CD4-positive, alpha-beta T cell treated with Interleukin-4 for 4 hours (primary cell): ENCODE measurements at regions not wholly inside any gene's neighbourhood (a gene's known extent, or its start where the extent isn't known, plus 50 kb on each side); places are given as distances from the start of the nearest gene placed in this dataset.

Source experiments
- DNase-seq: peaks from one replicate; pipeline ENCODE4 v3.0.0-alpha.2; 2020

DNA sequence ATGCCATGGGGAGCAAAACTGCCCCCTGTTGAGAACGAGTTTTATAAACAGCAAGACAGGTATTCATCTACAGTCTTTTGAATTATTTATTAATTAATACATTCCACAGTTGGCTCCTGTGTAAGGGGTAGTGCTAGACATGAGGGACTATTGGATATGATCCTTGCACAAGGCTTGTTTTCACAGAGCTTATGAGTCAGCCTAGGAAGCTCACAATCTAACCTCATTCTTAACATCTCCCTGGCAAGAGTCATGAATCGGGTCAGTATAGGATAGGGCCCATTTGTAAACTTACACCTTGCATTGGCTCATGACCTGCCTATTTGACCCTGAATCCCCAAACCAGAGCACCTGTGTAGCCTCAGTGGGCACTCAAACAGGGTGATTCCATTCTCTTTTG, 209.1 kb upstream of the HCCS start:
- DNase-seq = no peak

DNA sequence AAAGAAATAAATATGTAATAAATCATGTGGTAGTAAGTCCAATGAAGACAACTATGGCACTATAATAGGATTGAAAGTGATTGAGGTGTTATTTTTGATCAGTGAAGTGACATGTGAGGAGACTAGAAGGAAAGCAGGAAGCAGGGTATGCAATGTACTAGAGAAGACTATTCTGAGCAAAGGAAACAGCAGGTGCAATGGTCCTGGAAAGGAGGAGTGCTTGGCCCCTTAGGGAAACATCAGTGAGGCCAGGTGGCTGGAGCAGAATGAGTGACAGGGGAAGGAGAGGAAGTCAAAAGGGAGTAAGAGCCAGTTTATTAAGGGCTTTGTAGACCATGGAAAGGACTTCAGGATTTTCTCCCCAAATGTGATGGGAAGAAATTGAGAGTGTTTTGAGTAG, 207.6 kb upstream of the HCCS start:
- DNase-seq = no peak

DNA sequence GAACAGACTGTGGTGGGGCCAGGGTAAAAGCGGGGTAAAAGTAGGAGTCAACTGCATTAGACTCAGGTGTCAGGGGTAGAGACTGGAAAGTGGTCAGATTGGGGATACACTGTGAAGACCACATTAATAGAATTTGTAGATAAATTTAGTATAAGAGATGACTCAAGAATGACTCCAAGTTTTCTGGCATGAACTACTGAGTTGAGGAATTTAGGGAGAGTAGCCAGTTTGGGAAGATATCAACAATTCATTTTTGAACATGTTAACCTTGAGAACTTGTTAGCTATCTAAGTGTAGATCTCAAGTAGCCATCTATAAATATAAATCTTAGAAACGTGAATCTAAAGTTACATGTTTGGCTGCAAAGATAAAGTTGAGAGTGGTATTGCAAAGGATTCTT, 206.9 kb upstream of the HCCS start:
- DNase-seq = no peak

DNA sequence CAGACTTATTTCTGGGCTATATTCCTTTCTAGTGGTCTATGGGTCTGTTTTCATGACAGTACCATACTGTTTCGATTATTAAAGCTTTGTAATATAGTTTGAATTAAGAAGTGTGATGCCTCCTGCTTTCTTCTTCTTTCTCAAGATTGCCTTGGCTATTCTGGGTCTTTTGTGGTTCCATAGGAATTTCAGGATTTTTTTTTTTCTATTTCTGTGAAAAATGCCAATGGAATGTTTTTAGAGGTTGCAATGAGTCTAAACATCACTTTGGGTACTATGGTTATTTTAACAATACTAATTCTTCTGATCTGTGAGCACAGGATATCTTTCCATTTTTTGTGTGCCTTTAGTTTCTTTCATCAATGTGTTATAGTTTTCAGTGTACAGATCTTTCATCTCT, 204.3 kb upstream of the HCCS start:
- no peak for DNase-seq

DNA sequence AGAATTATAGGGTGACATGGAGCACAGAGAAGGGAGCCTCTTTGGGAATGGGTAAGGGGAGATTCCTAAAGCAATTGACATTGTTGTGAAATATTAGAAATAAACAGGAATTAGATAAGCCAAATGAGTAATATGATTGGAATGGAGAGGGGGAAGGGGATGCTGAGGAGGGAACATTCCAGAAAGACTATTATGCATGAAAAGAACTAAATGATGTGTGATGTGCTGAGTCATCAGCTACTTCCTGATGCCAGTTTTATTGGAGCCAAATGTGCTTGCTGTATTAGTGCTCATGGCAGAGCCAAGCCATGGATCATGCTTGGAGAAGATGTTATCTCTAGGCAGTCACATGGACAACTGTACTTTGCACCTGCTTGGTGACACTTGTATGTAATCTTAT, 189.0 kb upstream of the HCCS start:
- no peak for DNase-seq

DNA sequence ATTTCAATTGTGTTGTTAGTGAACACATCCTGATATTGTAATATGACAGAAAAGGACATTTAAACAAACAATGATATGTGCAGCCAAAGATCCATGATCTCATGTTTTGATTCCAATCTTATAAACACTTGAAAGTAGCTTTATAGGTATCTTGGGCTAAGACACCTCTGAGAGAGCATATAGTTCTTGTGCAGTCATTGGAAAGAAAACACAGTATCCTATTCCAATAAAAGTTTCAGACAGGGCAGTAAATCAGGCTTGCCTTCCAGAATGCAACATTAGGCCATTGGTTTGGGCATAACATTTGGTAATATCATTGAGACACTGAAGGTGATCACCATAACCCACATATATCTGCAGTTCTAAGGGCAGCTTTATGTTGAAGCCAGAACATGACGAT, 188.3 kb upstream of the HCCS start:
- DNase-seq = no peak

DNA sequence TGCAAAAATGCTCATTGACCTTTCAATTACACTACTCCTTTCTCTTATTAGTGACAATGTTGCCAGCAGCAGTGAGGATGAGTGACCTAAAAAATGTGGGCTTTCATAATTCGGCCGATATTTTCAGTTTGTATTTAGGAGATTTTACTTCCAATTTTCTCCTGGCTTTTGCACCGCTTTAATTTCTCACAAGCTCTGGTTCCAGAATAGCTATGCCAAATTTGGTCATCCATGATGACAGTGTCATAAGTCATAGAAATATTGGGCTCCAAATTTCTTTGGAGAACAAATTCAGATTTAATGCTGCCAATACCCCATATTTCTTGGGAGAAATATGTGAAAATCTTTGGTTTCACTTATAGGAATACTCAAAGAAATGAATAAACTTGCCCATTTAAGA, 187.7 kb upstream of the HCCS start:
- no peak for DNase-seq

DNA sequence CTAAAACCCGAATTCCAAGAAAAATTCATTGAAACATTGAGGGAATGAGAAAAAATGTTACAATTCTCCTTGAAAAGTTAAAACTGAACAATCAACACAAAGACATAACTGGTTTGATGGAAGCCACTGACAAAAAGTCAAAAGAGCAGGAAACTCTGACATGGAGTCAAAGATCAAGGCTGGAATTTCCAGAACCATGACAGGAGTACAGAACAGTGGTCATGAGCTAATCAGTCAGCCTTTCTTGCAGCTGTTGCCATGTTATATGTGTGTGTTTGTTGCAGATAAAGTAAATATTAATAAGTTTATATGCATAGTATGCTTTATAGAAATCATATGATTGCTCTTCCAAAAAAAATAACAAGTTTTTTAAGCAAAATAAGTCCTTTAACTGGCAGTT, 184.7 kb upstream of the HCCS start:
- DNase-seq = no peak

DNA sequence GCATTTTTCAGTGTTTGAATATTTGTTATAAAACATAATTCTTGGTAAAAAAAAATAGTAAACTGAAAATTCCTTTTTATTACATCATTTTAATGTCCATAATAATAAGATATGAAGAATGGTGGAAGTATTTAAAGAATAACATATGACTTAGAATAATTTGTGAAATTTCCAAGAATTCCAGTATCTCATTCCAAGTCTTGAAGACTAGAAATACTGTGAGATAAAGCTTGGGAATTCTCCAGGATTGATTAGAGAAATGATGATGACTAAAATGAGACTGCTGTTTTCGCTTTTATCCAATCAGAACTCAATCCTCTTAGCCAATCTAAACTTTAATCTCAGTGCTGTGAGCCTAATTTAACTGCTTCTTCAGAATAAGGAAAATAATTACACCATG, 184.2 kb upstream of the HCCS start:
- DNase-seq = no peak

DNA sequence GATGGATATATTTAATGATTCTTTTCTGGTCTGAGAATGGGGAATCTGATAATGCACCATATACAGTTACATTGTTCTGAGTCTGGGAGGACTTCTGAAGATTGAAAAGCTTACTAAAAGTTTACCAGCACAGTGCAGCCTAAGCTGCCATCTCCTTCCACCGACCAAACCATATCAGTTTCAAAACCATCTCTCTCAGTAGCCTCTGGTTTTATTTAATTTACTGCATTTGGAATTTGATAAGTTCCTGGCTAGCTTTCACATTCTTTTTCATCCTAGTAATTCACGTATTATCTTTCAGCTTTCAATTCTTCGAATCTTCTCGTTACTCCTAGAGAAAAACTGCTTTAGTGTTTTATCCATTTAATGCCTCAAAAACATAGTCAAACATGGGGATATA, 181.4 kb upstream of the HCCS start:
- DNase-seq = no peak

DNA sequence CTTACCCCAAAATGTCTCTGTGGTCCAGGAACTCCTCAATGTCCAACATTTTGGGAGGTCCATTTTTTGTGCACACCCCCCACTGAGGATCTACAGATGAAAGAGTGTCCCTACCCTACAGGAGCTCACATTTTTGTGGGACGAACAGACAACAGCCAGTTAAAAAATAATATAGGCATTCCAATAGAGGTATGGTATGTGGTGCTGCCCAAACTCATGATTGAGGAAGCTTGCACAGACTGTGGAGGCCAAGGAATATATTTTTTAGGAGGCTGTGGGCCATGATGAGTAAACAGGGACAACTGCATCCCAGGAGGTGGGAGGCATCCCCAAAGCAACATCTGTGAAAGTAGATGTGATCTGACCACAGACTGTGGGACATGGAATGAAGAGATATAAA, 181.0 kb upstream of the HCCS start:
- DNase-seq = no peak

DNA sequence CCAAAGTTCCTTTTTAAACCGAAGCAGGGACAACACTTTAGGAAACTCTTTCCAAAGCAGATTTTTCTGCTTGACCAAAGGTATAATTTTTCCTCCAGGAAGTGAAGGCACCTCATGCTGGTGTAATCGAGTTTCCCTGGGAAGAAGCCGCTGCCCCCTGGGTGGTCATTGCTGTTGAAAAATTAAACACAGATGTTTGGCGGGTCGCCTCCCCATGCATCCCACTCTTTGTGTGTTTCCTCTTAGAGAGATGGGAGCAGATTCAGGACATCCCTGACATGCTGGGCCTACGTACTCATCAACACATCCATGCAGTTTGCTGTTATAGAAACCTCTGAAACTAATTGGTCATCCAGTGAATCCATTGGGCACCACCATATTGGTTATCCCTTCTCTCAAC, 179.2 kb upstream of the HCCS start:
- DNase-seq = no peak

DNA sequence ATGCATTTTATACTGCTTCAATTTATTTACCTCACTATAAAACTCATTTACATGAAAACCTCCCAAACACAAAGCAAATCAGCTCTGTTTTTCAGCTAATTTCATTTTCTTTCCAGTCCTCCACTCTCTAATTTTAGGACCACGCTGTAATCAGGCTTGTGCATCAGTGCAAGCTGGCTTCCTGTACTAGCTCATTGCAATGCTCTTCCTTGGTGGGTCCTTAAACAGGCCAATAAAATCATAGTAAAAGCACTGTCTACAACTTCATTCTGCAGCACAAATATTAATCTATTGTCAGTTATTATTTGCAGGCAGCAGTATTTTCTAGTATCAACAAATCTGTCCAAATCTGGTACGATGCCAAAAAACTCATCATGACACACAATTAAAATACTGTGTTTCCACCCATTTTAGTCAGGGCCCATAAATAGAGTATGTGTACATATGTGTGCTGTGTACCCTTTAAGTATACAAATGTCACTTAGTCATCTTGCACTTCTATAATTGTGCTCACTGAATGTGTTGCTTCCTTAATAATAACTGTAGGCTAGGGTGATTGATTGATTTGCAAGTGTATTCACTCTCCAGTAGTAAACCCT, 178.2 kb upstream of the HCCS start:
- DNase-seq = no peak

DNA sequence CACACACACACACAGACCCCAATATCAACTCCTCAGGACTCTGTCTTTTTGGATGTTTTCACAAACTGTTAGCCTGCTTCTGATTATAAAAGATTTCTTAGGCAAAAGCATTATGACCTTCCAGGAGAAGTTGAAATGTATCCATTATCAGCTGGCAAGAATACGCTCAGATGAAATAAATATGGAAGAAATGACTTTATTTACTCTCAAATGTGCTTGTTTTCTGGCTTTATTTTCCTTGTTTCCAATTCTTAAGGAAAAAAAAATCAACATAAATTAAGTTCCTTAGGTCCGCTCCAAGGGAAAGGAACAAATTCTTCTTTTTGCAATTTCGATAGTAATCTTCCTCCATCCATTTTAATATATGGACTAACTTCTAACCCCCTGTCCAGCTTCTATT, 175.6 kb upstream of the HCCS start:
- DNase-seq = no peak

DNA sequence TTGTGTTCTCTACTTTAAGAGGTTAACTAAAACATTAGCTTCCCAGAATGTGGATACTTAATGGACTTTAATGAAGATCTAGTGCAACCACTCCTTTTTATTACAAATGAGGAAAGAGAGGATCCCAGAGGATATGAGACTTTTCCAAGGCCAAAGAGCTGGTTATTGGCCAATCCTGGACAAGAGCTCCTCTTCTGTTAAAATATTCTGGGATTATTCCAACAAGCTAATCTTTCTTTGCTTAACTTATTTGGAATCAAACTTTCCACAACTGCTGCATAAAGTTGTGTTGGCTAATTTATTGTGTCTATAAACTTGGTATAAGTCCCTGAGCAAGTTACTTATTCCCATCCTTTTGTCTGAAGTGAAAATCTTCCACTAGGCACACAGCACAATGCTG, 174.2 kb upstream of the HCCS start:
- no peak for DNase-seq

DNA sequence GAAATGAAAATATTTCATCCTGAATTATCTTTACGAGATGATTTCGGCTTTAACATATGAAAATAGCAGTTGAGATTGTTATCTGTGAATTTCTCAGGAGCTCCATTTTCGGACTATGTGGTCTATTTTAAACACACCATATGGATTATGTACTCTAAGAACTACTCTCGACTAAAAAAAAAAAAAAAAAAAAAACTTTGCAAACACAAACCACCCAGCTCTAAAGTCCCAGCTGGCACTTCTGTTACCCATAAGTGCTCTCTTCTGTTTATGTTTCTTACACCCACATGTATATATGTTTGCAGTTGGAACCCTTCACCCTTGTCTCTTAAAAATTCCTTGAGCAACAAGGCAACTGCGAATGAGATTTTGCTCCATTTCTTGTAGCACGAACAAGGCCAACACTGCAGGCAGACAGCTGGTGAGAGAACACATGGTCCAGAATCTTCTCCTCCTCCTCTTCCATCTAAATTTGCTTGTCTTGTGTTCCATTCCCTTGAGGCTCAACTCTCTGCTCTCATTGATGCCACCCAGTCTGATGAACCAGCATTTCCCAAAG, 172.7 kb upstream of the HCCS start:
- no peak for DNase-seq

DNA sequence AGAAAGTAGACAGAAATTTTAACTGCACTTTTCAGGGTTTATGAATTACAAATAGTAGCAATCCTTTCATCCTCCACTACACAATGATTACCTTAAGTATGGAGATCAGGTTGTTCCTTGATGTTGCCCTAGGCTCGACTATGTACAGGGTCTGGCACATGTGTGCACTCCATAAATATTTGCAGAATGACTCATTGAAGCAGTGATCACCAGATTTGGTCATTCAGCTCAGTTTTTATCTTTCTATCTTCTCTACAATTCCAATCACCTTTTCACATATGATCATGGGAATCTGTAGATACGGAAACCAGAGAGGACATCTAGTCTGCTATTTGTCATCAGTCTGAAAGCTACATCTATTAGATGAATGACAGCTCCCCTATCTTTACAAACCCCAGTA, 171.7 kb upstream of the HCCS start:
- no peak for DNase-seq

DNA sequence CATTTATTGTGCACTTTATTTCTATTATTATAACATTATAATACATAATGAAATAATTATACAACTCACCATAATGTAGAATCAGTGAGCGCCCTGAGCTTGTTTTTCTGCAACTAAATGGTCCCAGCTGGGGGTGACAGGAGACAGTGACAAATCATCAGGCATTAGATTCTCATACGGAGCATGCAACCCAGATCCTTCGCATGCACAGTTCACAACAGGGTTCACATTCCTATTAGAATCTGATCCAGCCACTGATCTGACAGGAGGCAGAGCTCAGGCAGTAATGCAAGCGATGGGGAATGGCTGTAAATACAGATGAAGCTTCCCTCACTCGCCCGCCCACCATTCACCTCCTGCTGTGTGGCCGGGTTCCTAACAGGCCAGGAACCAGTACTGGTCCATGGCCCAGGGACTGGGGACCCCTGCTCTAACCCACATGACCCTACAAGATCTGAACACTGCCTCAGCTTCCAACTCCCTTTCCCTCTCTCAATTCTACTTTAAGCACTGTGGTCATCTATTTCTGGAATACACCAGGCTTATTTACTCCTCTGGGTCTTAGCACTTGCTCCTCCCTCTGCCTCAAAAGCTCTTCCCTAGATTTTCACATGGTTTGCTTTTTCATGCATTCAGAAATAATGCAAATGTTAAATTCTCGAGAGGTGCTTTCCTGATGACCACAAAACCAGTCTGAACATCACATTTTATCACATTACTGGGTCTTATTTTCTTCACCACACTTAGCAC, 166.8 kb upstream of the HCCS start:
- no peak for DNase-seq

DNA sequence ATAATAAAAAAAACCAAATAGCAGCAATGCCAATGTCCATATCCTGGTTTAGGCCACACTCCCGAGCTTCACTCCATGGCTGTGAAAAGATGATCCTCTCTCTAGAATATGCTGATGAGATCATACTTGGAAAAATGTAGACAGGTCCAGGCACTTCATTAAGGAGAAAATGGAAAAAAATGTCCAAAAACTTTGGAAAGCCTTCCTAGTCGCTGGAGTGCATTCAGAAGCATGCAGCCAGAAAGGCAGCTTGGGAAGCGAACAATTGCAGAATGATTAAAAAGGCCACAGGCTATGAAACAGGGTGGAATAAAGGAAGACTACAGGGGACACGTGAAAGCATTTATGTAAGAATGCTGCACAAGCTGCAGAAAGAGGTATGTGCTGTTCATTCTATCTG, 165.6 kb upstream of the HCCS start:
- no peak for DNase-seq

DNA sequence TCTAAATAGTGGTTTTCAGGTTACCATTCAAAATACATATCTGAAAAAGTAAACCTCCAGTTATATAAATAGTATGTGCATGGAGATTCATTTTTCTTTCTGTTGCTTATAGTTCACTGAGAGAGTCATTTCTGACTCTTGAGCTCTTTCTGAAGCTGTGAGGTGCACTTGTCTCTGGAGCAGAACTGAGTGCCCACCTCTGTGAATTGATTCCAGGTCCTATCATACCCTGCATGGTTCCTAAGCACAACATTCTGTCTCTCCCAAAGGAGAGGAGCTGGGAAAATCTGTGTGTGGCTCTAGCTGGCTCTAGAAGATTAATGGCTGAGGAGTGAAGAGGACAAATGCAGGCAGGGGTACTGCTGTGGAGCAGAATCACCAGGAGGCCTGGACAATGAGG, 161.6 kb upstream of the HCCS start:
- no peak for DNase-seq

DNA sequence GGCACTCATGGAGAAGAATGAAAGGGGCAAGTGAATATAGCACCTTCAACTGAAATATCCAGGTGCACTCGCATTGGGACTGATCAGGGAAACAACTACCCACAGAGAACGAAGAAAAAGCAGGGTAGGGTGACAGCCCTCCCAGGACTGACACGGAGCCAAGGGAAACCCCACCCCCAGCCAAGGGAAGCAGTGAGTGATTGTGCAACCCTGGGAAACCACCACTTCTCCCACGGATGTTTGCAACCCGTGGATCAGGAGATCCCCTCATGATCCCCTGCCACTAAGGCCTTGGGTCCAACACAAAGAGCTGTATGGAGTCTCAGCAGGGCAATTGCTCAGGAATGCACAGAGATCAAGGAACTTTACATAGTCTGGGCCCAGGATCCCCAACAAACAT, 158.5 kb upstream of the HCCS start:
- DNase-seq = no peak

DNA sequence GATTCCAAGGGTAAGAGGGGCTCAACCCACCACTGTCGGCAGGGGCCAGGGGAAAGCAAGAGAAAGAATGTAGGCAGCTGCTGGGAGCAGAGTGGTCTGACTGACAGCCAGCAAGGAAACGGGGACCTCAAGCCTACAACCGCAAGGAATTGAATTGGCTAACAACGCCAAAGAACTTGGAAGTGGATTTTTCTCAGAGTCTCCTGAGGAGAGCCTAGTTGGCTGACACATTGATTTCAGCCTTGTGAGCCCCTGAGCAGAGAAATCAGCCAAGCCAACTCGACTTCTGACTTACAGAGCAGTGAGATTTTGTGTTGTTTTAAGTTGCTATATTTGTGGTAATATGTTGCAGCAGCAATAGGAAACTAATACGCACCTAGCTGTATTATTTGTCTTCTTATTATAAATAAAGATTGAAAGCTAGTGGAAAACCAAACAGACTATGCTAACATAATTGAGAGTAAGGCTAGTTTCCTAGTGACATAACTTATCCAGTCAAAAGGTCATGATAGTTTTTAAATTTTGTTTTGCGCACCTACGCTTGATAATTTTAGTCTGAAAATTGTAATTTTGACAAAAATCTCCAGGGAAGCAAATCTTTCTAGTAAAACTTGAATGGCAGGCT, 145.8 kb upstream of the HCCS start:
- no peak for DNase-seq

DNA sequence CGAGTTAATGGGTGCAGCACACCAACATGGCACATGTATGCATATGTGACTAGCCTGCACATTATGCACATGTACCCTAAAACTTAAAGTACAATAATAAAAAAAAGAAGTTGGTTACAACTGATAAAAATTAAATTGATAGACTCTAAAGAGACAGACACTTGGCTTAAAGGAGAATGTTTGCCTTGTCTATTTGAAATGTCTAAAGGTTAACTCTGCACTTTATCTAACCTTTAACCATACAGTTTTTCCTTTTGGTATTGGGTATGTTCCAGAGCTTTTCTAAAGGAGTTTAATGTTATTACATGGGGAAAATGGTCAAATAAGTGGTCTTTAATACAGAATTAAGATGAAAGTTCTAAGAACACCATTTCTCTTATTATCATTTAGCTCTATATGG, 145.1 kb upstream of the HCCS start:
- no peak for DNase-seq

DNA sequence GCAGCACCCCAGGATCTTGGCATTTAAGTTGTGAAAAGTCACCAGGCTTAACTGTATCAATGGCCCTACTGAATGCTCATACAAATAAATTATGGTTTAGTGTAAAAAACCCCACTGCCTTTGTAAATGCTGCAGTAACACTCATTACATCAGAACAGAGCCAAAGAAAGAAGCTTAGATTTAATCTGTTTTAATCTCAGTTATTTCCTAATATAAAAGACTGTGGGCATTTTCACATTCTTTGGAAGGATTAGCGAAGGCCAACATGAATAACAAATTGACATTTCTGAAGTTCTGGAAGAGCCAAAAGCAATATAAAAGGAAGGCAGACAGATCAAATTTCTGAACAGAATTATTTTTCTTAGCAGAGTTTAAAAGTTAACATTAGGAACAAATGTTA, 140.0 kb upstream of the HCCS start:
- DNase-seq = no peak

DNA sequence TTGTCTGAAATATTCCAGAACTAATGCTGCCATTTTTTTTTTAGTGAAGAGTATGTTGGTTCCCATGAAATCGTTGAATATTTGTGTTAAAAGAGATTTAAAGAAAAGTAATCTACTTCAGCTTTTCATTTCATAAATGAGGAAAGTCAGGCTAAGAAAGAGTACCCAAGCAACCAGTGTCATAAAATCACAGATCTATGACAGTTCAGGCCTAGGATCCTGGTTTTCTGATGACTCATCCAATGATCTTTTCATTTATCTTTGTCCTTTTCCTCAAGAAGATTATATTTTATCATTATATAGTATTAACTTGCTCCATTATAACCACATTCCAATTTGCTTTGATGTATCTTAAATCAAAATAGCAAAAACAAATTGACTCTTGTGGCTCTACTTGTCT, 139.4 kb upstream of the HCCS start:
- DNase-seq = no peak
